ENCODE measurements at regions not wholly inside any gene's neighbourhood (a gene's known extent, or its start where the extent isn't known, plus 50 kb on each side); places are given as distances from the start of the nearest gene placed in this dataset.
A peak's percentile ranks its signal among the peaks of the same experiment; 100 is the strongest.
"Not testable (repeated sequence)": the region's sequence is repeated elsewhere in the genome, so short reads cannot be mapped to it uniquely, and the experiment has no call there.

DNA sequence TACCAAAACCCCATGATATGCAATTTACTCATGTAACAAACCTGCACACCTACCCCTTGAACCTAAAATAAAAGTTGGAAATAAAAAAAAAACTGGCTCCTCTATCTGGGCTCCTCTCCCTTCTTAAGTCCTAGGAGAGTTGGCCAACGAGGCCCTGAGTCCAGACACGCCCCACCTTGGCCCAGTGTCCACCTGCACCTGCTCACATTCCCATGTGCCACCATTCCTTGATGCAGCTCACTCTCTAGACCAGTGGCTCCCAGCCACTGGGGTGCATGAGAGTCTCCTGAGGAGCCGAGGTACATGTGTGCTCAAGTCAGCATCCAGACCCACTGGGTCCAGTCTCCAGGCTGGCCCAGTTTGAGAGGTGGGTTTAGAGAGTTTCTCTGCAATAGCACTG, 157.4 kb downstream of the BCL2L11 start:
- H3K4me3 Mint-ChIP-seq (ENCODE audit: low read depth); H3K27me3 Mint-ChIP-seq (ENCODE audit: low read depth); H3K36me3 Mint-ChIP-seq (ENCODE audit: low read depth); H3K27ac Mint-ChIP-seq; DNase-seq (ENCODE audit: low spot score); intact Hi-C loops (cut with micrococcal nuclease); H3K4me1 Mint-ChIP-seq (ENCODE audit: low read depth); H3K9me3 Mint-ChIP-seq: not testable (repeated sequence)

DNA sequence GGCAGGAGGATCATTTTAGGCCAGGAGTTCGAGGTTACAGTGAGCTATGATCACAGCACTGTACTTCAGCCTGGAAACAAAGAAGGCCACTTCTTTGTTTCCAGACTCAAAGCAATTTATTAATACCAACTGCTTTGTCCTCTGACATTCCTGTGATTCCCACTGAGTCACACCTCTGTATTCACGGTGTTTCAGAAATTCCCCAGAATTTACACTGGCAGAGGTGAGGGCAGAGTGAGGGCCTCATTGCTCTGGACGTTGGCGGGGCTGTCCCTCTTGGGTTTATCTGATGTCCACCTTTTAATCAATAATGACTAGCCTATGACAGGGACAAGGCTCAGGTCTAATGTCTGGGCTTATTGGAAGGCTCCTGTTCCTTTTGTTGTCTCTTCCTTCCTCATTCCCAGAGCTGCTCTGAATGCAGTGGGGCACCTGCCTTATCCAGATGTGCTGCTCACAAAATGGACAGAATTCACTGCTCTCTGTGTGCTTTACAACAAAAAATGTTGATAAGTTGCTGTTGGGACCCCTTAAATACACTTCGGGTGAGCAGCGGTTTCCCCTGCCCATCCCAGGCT, 160.1 kb downstream of the BCL2L11 start:
- H3K27me3 Mint-ChIP-seq (ENCODE audit: low read depth); H3K9me3 Mint-ChIP-seq; H3K4me3 Mint-ChIP-seq (ENCODE audit: low read depth); H3K27ac Mint-ChIP-seq; DNase-seq (ENCODE audit: low spot score); H3K4me1 Mint-ChIP-seq (ENCODE audit: low read depth); H3K36me3 Mint-ChIP-seq (ENCODE audit: low read depth); intact Hi-C loops (cut with micrococcal nuclease): not testable (repeated sequence)

DNA sequence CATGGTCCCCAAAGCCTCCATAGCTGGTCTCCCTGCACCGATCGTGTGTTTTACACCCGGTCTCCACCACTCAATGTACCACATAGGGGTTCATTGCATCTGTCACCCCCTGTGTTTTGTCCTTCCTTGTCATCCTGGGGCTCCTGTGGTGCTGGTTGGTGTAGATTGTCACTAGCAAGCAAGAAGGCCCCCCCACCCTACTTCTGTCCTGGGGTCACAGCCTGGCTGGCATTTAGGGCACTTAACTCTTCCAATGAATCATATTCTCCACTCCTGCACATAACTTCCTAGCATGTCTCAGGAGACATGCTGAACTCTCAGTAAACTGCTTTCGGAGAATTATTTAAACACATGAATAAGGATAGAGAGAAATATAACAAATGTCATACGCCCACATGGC, 161.4 kb downstream of the BCL2L11 start:
- H3K27me3 Mint-ChIP-seq (ENCODE audit: low read depth); H3K4me1 Mint-ChIP-seq (ENCODE audit: low read depth); H3K4me3 Mint-ChIP-seq (ENCODE audit: low read depth); H3K27ac Mint-ChIP-seq; H3K9me3 Mint-ChIP-seq; intact Hi-C loops (cut with micrococcal nuclease); DNase-seq (ENCODE audit: low spot score); H3K36me3 Mint-ChIP-seq (ENCODE audit: low read depth): not testable (repeated sequence)

DNA sequence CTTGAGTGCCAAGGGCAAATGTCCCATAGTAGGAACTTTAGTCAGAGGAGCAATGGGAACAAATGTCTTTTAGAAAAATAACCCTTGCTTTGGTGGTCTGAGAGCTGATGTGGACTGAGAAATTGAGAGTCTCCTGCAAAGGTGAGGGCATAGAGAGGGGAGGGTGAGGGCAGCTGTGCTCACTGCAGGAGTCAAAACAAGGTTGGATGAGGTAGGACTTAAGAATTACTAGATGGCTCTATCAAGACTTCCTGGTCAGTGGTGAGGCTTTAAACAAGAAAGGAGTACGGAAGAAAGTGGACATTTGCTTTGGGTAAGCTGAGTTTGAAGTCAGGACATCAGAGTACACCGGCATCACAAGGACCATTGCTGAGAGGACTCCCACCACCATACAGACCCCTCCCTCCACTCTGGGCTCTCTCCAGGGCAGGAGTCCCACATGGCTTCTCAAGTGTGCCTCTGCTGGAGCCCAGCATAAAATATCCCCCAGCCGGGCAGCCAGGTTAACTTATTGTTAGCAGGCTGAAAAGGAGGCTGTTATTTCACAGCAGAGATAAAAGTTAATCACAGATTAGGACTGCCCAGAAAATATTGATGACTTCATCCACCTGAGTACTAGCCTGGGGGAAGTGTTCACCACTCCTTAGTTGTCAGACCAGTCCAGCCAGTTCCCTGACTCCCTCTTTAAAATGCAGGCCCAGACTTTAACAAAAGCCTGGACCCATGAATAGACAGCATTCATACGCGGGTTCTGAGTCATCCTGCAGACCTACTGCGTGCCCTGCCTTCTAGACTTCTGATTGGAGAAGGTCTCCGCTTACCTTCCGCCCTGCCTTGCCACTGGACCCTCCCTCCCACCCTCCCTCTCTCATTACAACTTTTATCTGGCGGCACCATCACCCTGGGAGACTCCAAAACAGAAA, 167.2 kb downstream of the BCL2L11 start:
- H3K4me1 Mint-ChIP-seq (ENCODE audit: low read depth); intact Hi-C loops (cut with micrococcal nuclease); DNase-seq (ENCODE audit: low spot score); H3K9me3 Mint-ChIP-seq; H3K27me3 Mint-ChIP-seq (ENCODE audit: low read depth); H3K4me3 Mint-ChIP-seq (ENCODE audit: low read depth); H3K27ac Mint-ChIP-seq; H3K36me3 Mint-ChIP-seq (ENCODE audit: low read depth): not testable (repeated sequence)

DNA sequence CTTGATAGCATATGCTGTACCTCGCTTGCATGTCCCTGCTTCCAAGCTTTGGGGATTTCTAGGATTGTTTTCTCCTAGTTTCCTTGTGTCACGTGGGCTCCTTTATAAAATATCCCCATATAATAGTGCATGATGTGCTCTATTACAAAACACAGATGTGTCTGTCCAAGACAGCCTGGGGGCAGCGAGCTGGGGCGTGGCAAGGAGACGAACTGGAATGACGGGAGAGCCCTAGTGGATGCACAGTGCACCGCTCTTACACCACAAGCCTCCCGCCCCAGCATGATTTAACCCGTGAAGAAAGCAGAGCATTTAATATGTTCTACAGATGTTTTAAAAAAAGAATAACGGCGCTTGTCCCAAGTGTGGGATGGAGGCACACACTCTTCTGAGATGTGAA, 169.7 kb downstream of the BCL2L11 start:
- DNase-seq (ENCODE audit: low spot score); H3K4me1 Mint-ChIP-seq (ENCODE audit: low read depth); H3K9me3 Mint-ChIP-seq; H3K27me3 Mint-ChIP-seq (ENCODE audit: low read depth); H3K27ac Mint-ChIP-seq; intact Hi-C loops (cut with micrococcal nuclease); H3K4me3 Mint-ChIP-seq (ENCODE audit: low read depth); H3K36me3 Mint-ChIP-seq (ENCODE audit: low read depth): not testable (repeated sequence)

GRCh38 chr2:111291566-111291965, 170.9 kb downstream of the BCL2L11 start:
- H3K4me3 Mint-ChIP-seq (ENCODE audit: low read depth); H3K9me3 Mint-ChIP-seq; intact Hi-C loops (cut with micrococcal nuclease); H3K27ac Mint-ChIP-seq; H3K27me3 Mint-ChIP-seq (ENCODE audit: low read depth); H3K4me1 Mint-ChIP-seq (ENCODE audit: low read depth); H3K36me3 Mint-ChIP-seq (ENCODE audit: low read depth); DNase-seq (ENCODE audit: low spot score): not testable (repeated sequence)

GRCh38 chr2:111292232-111292968, 171.7 kb downstream of the BCL2L11 start:
- H3K4me3 Mint-ChIP-seq (ENCODE audit: low read depth); H3K27me3 Mint-ChIP-seq (ENCODE audit: low read depth); H3K36me3 Mint-ChIP-seq (ENCODE audit: low read depth); intact Hi-C loops (cut with micrococcal nuclease); H3K9me3 Mint-ChIP-seq; H3K4me1 Mint-ChIP-seq (ENCODE audit: low read depth); DNase-seq (ENCODE audit: low spot score): not testable (repeated sequence)
- H3K27ac Mint-ChIP-seq, result peak overlapping the region; percentile 31

DNA sequence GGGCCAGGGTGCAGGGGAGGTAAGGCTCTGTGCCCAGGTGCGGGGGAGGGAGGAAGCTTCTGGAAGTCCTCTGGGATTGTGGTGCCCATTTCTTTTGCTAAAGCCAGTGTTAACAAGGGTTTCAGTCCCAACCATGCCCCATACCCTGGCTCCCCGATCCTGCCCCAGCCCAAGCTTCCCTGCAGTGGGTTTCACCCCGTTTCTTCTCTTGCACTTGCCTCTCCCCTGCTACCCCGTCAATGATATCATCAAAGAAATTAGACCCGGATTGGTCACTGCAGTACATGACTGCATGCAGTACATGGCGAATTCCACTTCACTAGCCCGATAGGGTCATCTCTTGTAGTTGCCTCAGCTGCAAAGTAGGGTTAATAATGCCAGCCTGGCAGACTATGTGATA, 174.0 kb downstream of the BCL2L11 start:
- H3K36me3 Mint-ChIP-seq (ENCODE audit: low read depth); DNase-seq (ENCODE audit: low spot score); H3K4me1 Mint-ChIP-seq (ENCODE audit: low read depth); intact Hi-C loops (cut with micrococcal nuclease); H3K27ac Mint-ChIP-seq; H3K9me3 Mint-ChIP-seq; H3K4me3 Mint-ChIP-seq (ENCODE audit: low read depth); H3K27me3 Mint-ChIP-seq (ENCODE audit: low read depth): not testable (repeated sequence)

GRCh38 chr2:111296122-111296804, 175.5 kb downstream of the BCL2L11 start:
- H3K9me3 Mint-ChIP-seq; H3K36me3 Mint-ChIP-seq (ENCODE audit: low read depth); H3K4me1 Mint-ChIP-seq (ENCODE audit: low read depth); H3K4me3 Mint-ChIP-seq (ENCODE audit: low read depth); DNase-seq (ENCODE audit: low spot score); H3K27ac Mint-ChIP-seq; H3K27me3 Mint-ChIP-seq (ENCODE audit: low read depth); intact Hi-C loops (cut with micrococcal nuclease): not testable (repeated sequence)

DNA sequence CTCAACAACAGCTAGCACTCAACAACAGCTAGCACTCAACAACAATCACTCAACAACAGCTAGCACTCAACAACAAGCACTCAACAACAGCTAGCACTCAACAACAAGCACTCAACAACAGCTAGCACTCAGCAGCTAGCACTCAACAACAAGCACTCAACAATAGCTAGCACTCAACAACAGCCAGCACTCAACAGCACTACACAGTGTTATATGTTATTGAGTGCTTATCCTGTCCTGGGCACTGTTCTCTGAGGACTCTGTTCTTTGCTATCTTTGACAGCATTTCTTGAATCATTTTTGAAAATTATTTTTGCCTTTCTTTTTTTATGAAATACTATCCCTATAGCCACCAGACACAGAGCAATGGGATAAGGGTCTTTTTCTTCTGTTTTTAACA, 176.4 kb downstream of the BCL2L11 start:
- DNase-seq (ENCODE audit: low spot score); H3K27ac Mint-ChIP-seq; H3K27me3 Mint-ChIP-seq (ENCODE audit: low read depth); H3K9me3 Mint-ChIP-seq; H3K36me3 Mint-ChIP-seq (ENCODE audit: low read depth); H3K4me3 Mint-ChIP-seq (ENCODE audit: low read depth); H3K4me1 Mint-ChIP-seq (ENCODE audit: low read depth); intact Hi-C loops (cut with micrococcal nuclease): not testable (repeated sequence)

DNA sequence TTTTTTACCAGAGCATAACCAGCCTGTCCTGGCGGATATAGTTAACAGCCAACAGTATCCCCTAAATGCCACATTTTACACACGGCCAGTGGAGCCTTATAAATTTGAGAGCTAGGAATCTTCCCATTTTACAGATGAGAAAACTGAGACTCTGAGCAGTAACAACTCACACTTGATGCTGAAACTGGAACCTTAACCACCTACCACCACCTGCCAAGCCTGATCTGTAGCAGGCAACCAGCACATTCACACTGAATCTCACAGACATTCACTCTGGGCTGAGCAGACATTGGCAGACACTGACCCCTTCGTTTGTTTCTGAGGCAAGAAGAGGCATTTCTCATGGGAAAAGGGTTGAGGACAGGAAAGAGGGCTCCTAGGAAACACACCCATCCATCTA, 178.2 kb downstream of the BCL2L11 start:
- H3K4me3 Mint-ChIP-seq (ENCODE audit: low read depth); H3K27me3 Mint-ChIP-seq (ENCODE audit: low read depth); H3K36me3 Mint-ChIP-seq (ENCODE audit: low read depth); H3K9me3 Mint-ChIP-seq; H3K4me1 Mint-ChIP-seq (ENCODE audit: low read depth); DNase-seq (ENCODE audit: low spot score); intact Hi-C loops (cut with micrococcal nuclease); H3K27ac Mint-ChIP-seq: not testable (repeated sequence)

- H3K36me3 Mint-ChIP-seq (ENCODE audit: low read depth); H3K27me3 Mint-ChIP-seq (ENCODE audit: low read depth); H3K4me1 Mint-ChIP-seq (ENCODE audit: low read depth); H3K9me3 Mint-ChIP-seq; H3K4me3 Mint-ChIP-seq (ENCODE audit: low read depth); intact Hi-C loops (cut with micrococcal nuclease); H3K27ac Mint-ChIP-seq; DNase-seq (ENCODE audit: low spot score): not testable (repeated sequence)
These were observed 178.9 kb downstream of the BCL2L11 start for GRCh38 chr2:111299635-111300034.

DNA sequence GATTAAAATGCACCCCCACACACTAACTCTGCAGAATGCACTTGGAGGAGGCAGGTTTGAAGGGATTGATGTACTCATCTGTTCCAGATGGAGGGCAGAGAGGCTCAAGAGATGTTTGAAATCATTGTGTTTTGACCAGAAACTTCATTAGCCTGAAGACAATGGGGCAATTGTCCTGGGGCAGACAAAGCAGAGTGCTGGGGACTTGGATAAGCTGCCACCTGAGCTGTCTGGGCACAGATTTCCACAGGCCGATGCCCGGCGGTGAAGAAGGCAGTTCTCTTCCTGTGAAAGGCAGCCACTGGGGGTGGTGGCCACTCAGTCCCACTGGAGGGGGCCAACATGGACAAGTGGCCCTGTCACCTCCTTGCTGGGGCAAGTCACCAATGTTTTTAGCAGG, 181.0 kb downstream of the BCL2L11 start:
- intact Hi-C loops (cut with micrococcal nuclease); H3K27me3 Mint-ChIP-seq (ENCODE audit: low read depth); H3K4me1 Mint-ChIP-seq (ENCODE audit: low read depth); H3K36me3 Mint-ChIP-seq (ENCODE audit: low read depth); H3K4me3 Mint-ChIP-seq (ENCODE audit: low read depth); H3K27ac Mint-ChIP-seq; DNase-seq (ENCODE audit: low spot score); H3K9me3 Mint-ChIP-seq: not testable (repeated sequence)
